ENCODE measurements at regions not wholly inside any gene's neighbourhood (a gene's known extent, or its start where the extent isn't known, plus 50 kb on each side); places are given as distances from the start of the nearest gene placed in this dataset.
"Not testable (repeated sequence)": the region's sequence is repeated elsewhere in the genome, so short reads cannot be mapped to it uniquely, and the experiment has no call there.

DNA sequence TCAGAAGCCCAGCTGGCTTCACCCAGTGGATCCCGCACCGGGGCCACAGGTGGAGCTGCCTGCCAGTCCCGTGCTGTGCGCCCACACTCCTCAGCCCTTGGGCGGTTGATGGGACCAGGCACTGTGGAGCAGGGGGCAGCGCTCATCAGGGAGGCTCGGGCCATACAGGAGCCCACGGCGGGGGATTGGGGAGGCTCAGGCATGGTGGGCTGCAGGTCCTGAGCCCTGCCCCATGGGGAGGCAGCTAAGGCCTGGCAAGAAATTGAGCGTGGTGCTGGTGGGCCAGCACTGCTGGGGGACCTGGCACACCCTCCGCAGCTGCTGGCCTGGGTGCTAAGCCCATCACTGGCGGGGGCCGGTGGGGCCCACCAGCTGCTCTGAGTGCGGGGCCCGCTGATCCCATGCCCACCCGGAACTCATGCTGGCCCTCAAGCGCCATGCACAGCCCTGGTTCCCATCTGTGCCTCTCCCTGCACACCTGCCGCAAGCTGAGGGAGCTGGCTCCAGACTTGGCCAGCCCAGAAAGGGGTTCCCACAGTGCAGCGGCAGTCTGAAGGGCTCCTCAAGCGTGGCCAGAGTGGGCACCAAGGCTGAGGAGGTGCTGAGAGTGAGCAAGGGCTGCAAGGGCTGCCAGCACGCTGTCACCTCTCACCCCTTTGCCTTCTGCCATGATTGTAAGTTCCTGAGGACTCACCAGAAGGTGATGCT lies 705.1 kb downstream of the STPG2 start:
- not testable (repeated sequence) for H3K9ac ChIP-seq (ENCODE audit: low read length); H3K4me1 ChIP-seq (ENCODE audit: control insufficient read depth, low read depth, low read length); H3K4ac ChIP-seq (ENCODE audit: low read depth, low read length); H3K4me3 ChIP-seq (ENCODE audit: low read length); H2BK15ac ChIP-seq (replicated peaks; ENCODE audit: low read depth); H3K27ac ChIP-seq (ENCODE audit: low read depth, low read length); H4K5ac ChIP-seq (ENCODE audit: low read length); H3K4me2 ChIP-seq (ENCODE audit: low read length); H3K56ac ChIP-seq (ENCODE audit: low read length); H3K18ac ChIP-seq (ENCODE audit: low read length); H4K8ac ChIP-seq (ENCODE audit: low read depth, low read length); H2BK120ac ChIP-seq (ENCODE audit: low read depth, low read length); H2AK5ac ChIP-seq (ENCODE audit: low read length); H3K36me3 ChIP-seq (ENCODE audit: control insufficient read depth, insufficient read depth, low read length); H3K27me3 ChIP-seq (ENCODE audit: insufficient read depth, low read length, poor library complexity); DNase-seq; H3K79me2 ChIP-seq (ENCODE audit: control insufficient read depth, insufficient read depth, low read length); H2BK5ac ChIP-seq (ENCODE audit: low read length); H3K79me1 ChIP-seq (ENCODE audit: low read length); H3K23ac ChIP-seq (ENCODE audit: low read length)
- WGBS (ENCODE audit: extremely low coverage, insufficient coverage, low lambda C conversion rate), result no CpG with 5 or more reads among the region's 21 CpGs

DNA sequence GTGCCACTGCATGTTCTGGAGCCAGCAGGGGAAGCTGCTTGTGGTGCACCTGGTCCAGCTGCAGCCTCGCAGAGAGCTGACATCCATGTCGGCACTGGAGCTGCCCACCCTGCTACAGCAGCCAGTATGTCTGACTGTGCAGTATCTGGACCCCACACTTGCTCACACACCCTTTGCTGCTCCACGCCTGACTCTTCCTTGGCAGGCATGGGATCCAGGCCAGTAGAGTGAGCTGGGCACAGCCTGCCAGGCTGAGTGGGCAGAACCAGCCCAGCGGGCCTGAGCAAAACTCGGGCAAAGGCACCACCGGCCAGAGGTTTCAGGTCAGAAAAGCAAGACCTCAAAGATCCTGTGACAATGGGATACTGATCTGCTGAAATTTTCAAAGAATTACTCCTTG lies 690.1 kb downstream of the STPG2 start:
- no peak overlapping the region for H2BK120ac ChIP-seq (ENCODE audit: low read depth, low read length)
- no peak overlapping the region for H3K23ac ChIP-seq (ENCODE audit: low read length)
- no peak overlapping the region for H3K56ac ChIP-seq (ENCODE audit: low read length)
- no peak overlapping the region for H2BK15ac ChIP-seq (replicated peaks; ENCODE audit: low read depth)
- H3K79me1 ChIP-seq (ENCODE audit: low read length), result no peaks in the 10 kb centered on the region
- H3K27me3 ChIP-seq (ENCODE audit: insufficient read depth, low read length, poor library complexity), result no peaks in the 10 kb centered on the region
- no peaks in the 10 kb centered on the region for H3K79me2 ChIP-seq (ENCODE audit: control insufficient read depth, insufficient read depth, low read length)
- H4K8ac ChIP-seq (ENCODE audit: low read depth, low read length), result no peak overlapping the region
- H3K9ac ChIP-seq (ENCODE audit: low read length), result no peak overlapping the region
- no peak overlapping the region for H2AK5ac ChIP-seq (ENCODE audit: low read length)
- no peaks in the 10 kb centered on the region for H3K4me1 ChIP-seq (ENCODE audit: control insufficient read depth, low read depth, low read length)
- H3K4ac ChIP-seq (ENCODE audit: low read depth, low read length), result no peak overlapping the region
- H4K5ac ChIP-seq (ENCODE audit: low read length), result no peak overlapping the region
- no peak overlapping the region for H3K4me3 ChIP-seq (ENCODE audit: low read length)
- H3K4me2 ChIP-seq (ENCODE audit: low read length), result no peak overlapping the region
- no CpG with 5 or more reads among the region's 6 CpGs for WGBS (ENCODE audit: extremely low coverage, insufficient coverage, low lambda C conversion rate)
- H3K36me3 ChIP-seq (ENCODE audit: control insufficient read depth, insufficient read depth, low read length), result no peaks in the 10 kb centered on the region
- H3K27ac ChIP-seq (ENCODE audit: low read depth, low read length), result no peak overlapping the region
- H3K18ac ChIP-seq (ENCODE audit: low read length), result no peak overlapping the region
- no peak for DNase-seq
- H2BK5ac ChIP-seq (ENCODE audit: low read length), result no peak overlapping the region

DNA sequence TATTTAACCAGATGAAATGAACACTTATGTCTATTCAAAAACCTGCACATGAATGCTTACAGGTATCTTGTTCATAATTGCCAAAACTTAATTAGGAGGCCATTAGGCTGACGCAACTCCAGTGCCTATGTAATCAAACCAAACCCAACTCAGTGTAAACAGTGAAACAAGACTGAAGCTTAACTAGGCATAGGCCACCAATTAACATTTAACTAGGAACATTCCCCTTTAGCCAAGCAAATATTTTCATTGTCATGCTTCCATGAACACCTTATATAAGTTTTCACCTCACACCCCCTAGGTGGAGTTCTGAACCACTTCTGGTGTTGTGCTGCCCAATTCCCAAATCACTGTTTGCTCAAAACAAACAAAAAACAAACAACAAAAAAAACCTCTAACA lies 686.0 kb downstream of the STPG2 start:
- Histone ChIP-seq H3K4me2 (ENCODE audit: low read length) (no peak overlapping the region), H3K23ac (ENCODE audit: low read length) (no peak overlapping the region), H3K79me1 (ENCODE audit: low read length) (no peaks in the 10 kb centered on the region), H3K27me3 (ENCODE audit: insufficient read depth, low read length, poor library complexity) (no peaks in the 10 kb centered on the region), H4K5ac (ENCODE audit: low read length) (no peak overlapping the region), H2BK5ac (ENCODE audit: low read length) (no peak overlapping the region), H3K4me3 (ENCODE audit: low read length) (no peak overlapping the region), H2AK5ac (ENCODE audit: low read length) (no peak overlapping the region), H4K8ac (ENCODE audit: low read depth, low read length) (no peak overlapping the region), H3K4me1 (ENCODE audit: control insufficient read depth, low read depth, low read length) (no peaks in the 10 kb centered on the region), H2BK120ac (ENCODE audit: low read depth, low read length) (no peak overlapping the region), H3K18ac (ENCODE audit: low read length) (no peak overlapping the region), H3K9ac (ENCODE audit: low read length) (no peak overlapping the region), H3K36me3 (ENCODE audit: control insufficient read depth, insufficient read depth, low read length) (no peaks in the 10 kb centered on the region), H3K4ac (ENCODE audit: low read depth, low read length) (no peak overlapping the region), H3K79me2 (ENCODE audit: control insufficient read depth, insufficient read depth, low read length) (no peaks in the 10 kb centered on the region), H2BK15ac (replicated peaks; ENCODE audit: low read depth) (no peak overlapping the region), H3K27ac (ENCODE audit: low read depth, low read length) (no peak overlapping the region), H3K56ac (ENCODE audit: low read length) (no peak overlapping the region)
- peak; percentile 2 for DNase-seq
- WGBS (ENCODE audit: extremely low coverage, insufficient coverage, low lambda C conversion rate), result no CpG with 5 or more reads among the region's 1 CpG

DNA sequence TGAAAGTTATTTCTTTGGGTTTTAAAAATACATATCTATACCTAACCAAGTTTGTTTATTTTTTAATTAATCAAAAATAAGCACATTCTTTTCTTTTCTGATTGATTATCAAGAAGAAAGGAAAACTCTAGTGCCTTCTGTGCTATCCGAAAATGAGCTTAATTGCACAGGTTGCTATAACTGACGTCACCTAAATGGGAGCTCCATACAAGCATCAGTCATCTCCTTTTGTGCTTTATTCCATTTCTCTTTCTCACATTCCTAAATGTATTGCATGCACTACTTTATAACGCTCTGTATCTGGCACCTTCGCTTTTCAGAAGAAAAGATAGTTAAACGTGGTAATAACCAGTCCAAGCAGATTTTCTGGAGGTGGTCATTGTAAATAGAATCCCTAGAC lies 675.0 kb downstream of the STPG2 start:
- no peak overlapping the region for H3K4me2 ChIP-seq (ENCODE audit: low read length)
- no peak overlapping the region for H3K9ac ChIP-seq (ENCODE audit: low read length)
- H3K23ac ChIP-seq (ENCODE audit: low read length), result no peak overlapping the region

DNA sequence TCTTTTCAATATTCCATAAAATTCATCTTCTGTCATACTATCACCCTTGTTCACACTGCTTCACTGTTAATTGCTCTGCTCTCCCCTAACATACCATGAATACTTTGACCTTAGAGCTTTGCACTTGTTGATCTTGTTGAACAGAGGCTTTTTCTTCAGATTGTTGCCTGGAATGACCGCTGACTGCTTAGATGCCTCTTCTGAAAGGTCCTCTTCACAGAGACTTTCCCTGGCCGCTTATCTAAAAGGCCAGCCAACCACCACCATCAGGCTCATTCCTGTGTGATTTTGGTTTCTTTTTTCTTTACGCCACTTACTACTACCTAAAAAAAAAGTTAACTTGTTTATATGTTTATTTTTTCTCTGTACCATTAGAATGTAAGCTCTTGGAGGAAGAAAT lies 667.7 kb downstream of the STPG2 start:
- H3K56ac ChIP-seq (ENCODE audit: low read length), result no peak overlapping the region
- H4K5ac ChIP-seq (ENCODE audit: low read length), result no peak overlapping the region
- no peak overlapping the region for H4K8ac ChIP-seq (ENCODE audit: low read depth, low read length)
- no CpG with 5 or more reads among the region's 3 CpGs for WGBS (ENCODE audit: extremely low coverage, insufficient coverage, low lambda C conversion rate)
- H3K4ac ChIP-seq (ENCODE audit: low read depth, low read length), result no peak overlapping the region
- H2BK15ac ChIP-seq (replicated peaks; ENCODE audit: low read depth), result no peak overlapping the region
- no peak overlapping the region for H3K4me2 ChIP-seq (ENCODE audit: low read length)
- no peak for DNase-seq
- H3K79me1 ChIP-seq (ENCODE audit: low read length), result no peaks in the 10 kb centered on the region
- no peaks in the 10 kb centered on the region for H3K27me3 ChIP-seq (ENCODE audit: insufficient read depth, low read length, poor library complexity)
- no peaks in the 10 kb centered on the region for H3K79me2 ChIP-seq (ENCODE audit: control insufficient read depth, insufficient read depth, low read length)
- H2BK5ac ChIP-seq (ENCODE audit: low read length), result no peak overlapping the region
- no peaks in the 10 kb centered on the region for H3K36me3 ChIP-seq (ENCODE audit: control insufficient read depth, insufficient read depth, low read length)
- no peak overlapping the region for H3K23ac ChIP-seq (ENCODE audit: low read length)
- no peaks in the 10 kb centered on the region for H3K4me1 ChIP-seq (ENCODE audit: control insufficient read depth, low read depth, low read length)
- no peak overlapping the region for H2AK5ac ChIP-seq (ENCODE audit: low read length)
- H3K18ac ChIP-seq (ENCODE audit: low read length), result no peak overlapping the region
- no peak overlapping the region for H3K27ac ChIP-seq (ENCODE audit: low read depth, low read length)
- no peak overlapping the region for H3K4me3 ChIP-seq (ENCODE audit: low read length)
- H3K9ac ChIP-seq (ENCODE audit: low read length), result no peak overlapping the region
- no peak overlapping the region for H2BK120ac ChIP-seq (ENCODE audit: low read depth, low read length)

More for the DNA sequence above, 675.0 kb downstream of the STPG2 start:
- Histone ChIP-seq H3K79me1 (ENCODE audit: low read length) (no peaks in the 10 kb centered on the region), H3K27me3 (ENCODE audit: insufficient read depth, low read length, poor library complexity) (no peaks in the 10 kb centered on the region), H2AK5ac (ENCODE audit: low read length) (no peak overlapping the region), H2BK120ac (ENCODE audit: low read depth, low read length) (no peak overlapping the region), H3K56ac (ENCODE audit: low read length) (no peak overlapping the region), H3K79me2 (ENCODE audit: control insufficient read depth, insufficient read depth, low read length) (no peaks in the 10 kb centered on the region), H3K4ac (ENCODE audit: low read depth, low read length) (no peak overlapping the region), H2BK5ac (ENCODE audit: low read length) (no peak overlapping the region), H2BK15ac (replicated peaks; ENCODE audit: low read depth) (no peak overlapping the region), H3K18ac (ENCODE audit: low read length) (no peak overlapping the region), H3K27ac (ENCODE audit: low read depth, low read length) (no peak overlapping the region), H3K4me3 (ENCODE audit: low read length) (no peak overlapping the region), H3K36me3 (ENCODE audit: control insufficient read depth, insufficient read depth, low read length) (no peaks in the 10 kb centered on the region), H4K8ac (ENCODE audit: low read depth, low read length) (no peak overlapping the region), H4K5ac (ENCODE audit: low read length) (no peak overlapping the region), H3K4me1 (ENCODE audit: control insufficient read depth, low read depth, low read length) (no peaks in the 10 kb centered on the region)
- DNase-seq, result no peak
- WGBS (ENCODE audit: extremely low coverage, insufficient coverage, low lambda C conversion rate), result no CpG with 5 or more reads among the region's 5 CpGs

DNA sequence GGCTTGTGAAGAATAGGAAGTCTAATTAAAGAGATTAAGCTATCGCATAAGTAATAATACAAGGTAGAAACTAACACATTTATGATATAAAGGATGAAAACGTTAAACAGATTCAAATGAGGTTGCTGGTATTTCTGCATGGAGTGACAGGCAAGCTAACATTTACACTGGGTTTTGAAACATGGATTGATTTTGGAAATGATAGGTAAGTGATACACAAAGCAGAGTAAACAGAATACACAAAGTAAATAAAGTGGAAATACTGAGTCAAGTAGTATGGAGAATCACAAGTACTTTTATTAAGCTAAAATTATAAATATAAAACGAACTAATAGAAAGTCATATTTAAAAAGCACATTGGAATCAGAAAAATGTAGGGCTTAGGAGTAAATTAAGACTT lies 665.3 kb downstream of the STPG2 start:
- WGBS (ENCODE audit: extremely low coverage, insufficient coverage, low lambda C conversion rate), result no CpG with 5 or more reads among the region's 3 CpGs
- H3K4me1 ChIP-seq (ENCODE audit: control insufficient read depth, low read depth, low read length), result no peaks in the 10 kb centered on the region
- no peak overlapping the region for H3K23ac ChIP-seq (ENCODE audit: low read length)
- no peak overlapping the region for H3K4ac ChIP-seq (ENCODE audit: low read depth, low read length)
- no peaks in the 10 kb centered on the region for H3K79me2 ChIP-seq (ENCODE audit: control insufficient read depth, insufficient read depth, low read length)
- no peak for DNase-seq
- H4K5ac ChIP-seq (ENCODE audit: low read length), result no peak overlapping the region
- no peaks in the 10 kb centered on the region for H3K27me3 ChIP-seq (ENCODE audit: insufficient read depth, low read length, poor library complexity)
- H2BK120ac ChIP-seq (ENCODE audit: low read depth, low read length), result no peak overlapping the region
- no peak overlapping the region for H3K56ac ChIP-seq (ENCODE audit: low read length)
- no peak overlapping the region for H3K4me2 ChIP-seq (ENCODE audit: low read length)
- H3K27ac ChIP-seq (ENCODE audit: low read depth, low read length), result no peak overlapping the region
- no peak overlapping the region for H2AK5ac ChIP-seq (ENCODE audit: low read length)
- no peak overlapping the region for H3K9ac ChIP-seq (ENCODE audit: low read length)
- H4K8ac ChIP-seq (ENCODE audit: low read depth, low read length), result no peak overlapping the region
- H3K79me1 ChIP-seq (ENCODE audit: low read length), result no peaks in the 10 kb centered on the region
- H3K4me3 ChIP-seq (ENCODE audit: low read length), result no peak overlapping the region
- H2BK15ac ChIP-seq (replicated peaks; ENCODE audit: low read depth), result no peak overlapping the region
- no peaks in the 10 kb centered on the region for H3K36me3 ChIP-seq (ENCODE audit: control insufficient read depth, insufficient read depth, low read length)
- no peak overlapping the region for H3K18ac ChIP-seq (ENCODE audit: low read length)
- H2BK5ac ChIP-seq (ENCODE audit: low read length), result no peak overlapping the region
